ENCODE measurements at regions not wholly inside any gene's neighbourhood (a gene's known extent, or its start where the extent isn't known, plus 50 kb on each side); places are given as distances from the start of the nearest gene placed in this dataset.

- Histone ChIP-seq H3K27me3 (ENCODE audit: insufficient read depth, low read depth) (no peaks in the 10 kb centered on the region), H3K4me2 (no peak overlapping the region), H3K79me2 (ENCODE audit: insufficient read depth, low read depth) (no peaks in the 10 kb centered on the region), H3K36me3 (ENCODE audit: insufficient read depth) (no peaks in the 10 kb centered on the region), H3K9ac (no peak overlapping the region), H3K4me1 (ENCODE audit: low read depth, poor library complexity, severe bottlenecking) (no peaks in the 10 kb centered on the region), H3K4me3 (IDR thresholded peaks at IDR 0.05; ENCODE audit: insufficient read depth, low read depth, low read length) (no peak overlapping the region), H3K27ac (no peak overlapping the region), H2AFZ (ENCODE audit: low read depth) (no peak overlapping the region), H4K20me1 (ENCODE audit: insufficient read depth) (no peaks in the 10 kb centered on the region)
- TF ChIP-seq CTCF (conservative IDR thresholded peaks at IDR 0.05; ENCODE audit: low read depth, low read length), result no peak
Observed at GRCh38 chr6:1500913-1501312, 108.8 kb upstream of the FOXC1 start.

GRCh38 chr6:1502041-1502440, 107.7 kb upstream of the FOXC1 start:
- no peak overlapping the region for H3K9ac ChIP-seq
- H3K79me2 ChIP-seq (ENCODE audit: insufficient read depth, low read depth), result no peaks in the 10 kb centered on the region
- H3K36me3 ChIP-seq (ENCODE audit: insufficient read depth), result no peaks in the 10 kb centered on the region
- no peak overlapping the region for H3K4me2 ChIP-seq
- H4K20me1 ChIP-seq (ENCODE audit: insufficient read depth), result no peaks in the 10 kb centered on the region
- no peak for TF ChIP-seq CTCF (conservative IDR thresholded peaks at IDR 0.05; ENCODE audit: low read depth, low read length)
- H3K27me3 ChIP-seq (ENCODE audit: insufficient read depth, low read depth), result no peaks in the 10 kb centered on the region
- no peak overlapping the region for H3K27ac ChIP-seq
- H3K4me3 ChIP-seq (IDR thresholded peaks at IDR 0.05; ENCODE audit: insufficient read depth, low read depth, low read length), result no peak overlapping the region
- H2AFZ ChIP-seq (ENCODE audit: low read depth), result no peak overlapping the region
- H3K4me1 ChIP-seq (ENCODE audit: low read depth, poor library complexity, severe bottlenecking), result no peaks in the 10 kb centered on the region

GRCh38 chr6:1503811-1504210, 105.9 kb upstream of the FOXC1 start:
- H3K79me2 ChIP-seq (ENCODE audit: insufficient read depth, low read depth), result no peaks in the 10 kb centered on the region

GRCh38 chr6:1504465-1504864, 105.2 kb upstream of the FOXC1 start:
- Histone ChIP-seq H3K36me3 (ENCODE audit: insufficient read depth) (no peaks in the 10 kb centered on the region), H3K79me2 (ENCODE audit: insufficient read depth, low read depth) (no peaks in the 10 kb centered on the region), H3K9ac (no peak overlapping the region), H3K27me3 (ENCODE audit: insufficient read depth, low read depth) (no peaks in the 10 kb centered on the region), H4K20me1 (ENCODE audit: insufficient read depth) (no peaks in the 10 kb centered on the region), H2AFZ (ENCODE audit: low read depth) (no peak overlapping the region), H3K4me2 (no peak overlapping the region), H3K27ac (no peak overlapping the region), H3K4me1 (ENCODE audit: low read depth, poor library complexity, severe bottlenecking) (no peaks in the 10 kb centered on the region), H3K4me3 (IDR thresholded peaks at IDR 0.05; ENCODE audit: insufficient read depth, low read depth, low read length) (no peak overlapping the region)
- no peak for TF ChIP-seq CTCF (conservative IDR thresholded peaks at IDR 0.05; ENCODE audit: low read depth, low read length)

More at GRCh38 chr6:1503811-1504210, 105.9 kb upstream of the FOXC1 start:
- Histone ChIP-seq H3K36me3 (ENCODE audit: insufficient read depth) (no peaks in the 10 kb centered on the region), H3K27ac (no peak overlapping the region), H3K4me3 (IDR thresholded peaks at IDR 0.05; ENCODE audit: insufficient read depth, low read depth, low read length) (no peak overlapping the region), H3K4me1 (ENCODE audit: low read depth, poor library complexity, severe bottlenecking) (no peaks in the 10 kb centered on the region), H3K9ac (no peak overlapping the region), H4K20me1 (ENCODE audit: insufficient read depth) (no peaks in the 10 kb centered on the region), H3K27me3 (ENCODE audit: insufficient read depth, low read depth) (no peaks in the 10 kb centered on the region), H3K4me2 (no peak overlapping the region), H2AFZ (ENCODE audit: low read depth) (no peak overlapping the region)
- TF ChIP-seq CTCF (conservative IDR thresholded peaks at IDR 0.05; ENCODE audit: low read depth, low read length), result no peak
